HL-60 (cell line): ENCODE measurements at regions not wholly inside any gene's neighbourhood (a gene's known extent, or its start where the extent isn't known, plus 50 kb on each side); places are given as distances from the start of the nearest gene placed in this dataset.
"Not testable (repeated sequence)": the region's sequence is repeated elsewhere in the genome, so short reads cannot be mapped to it uniquely, and the experiment has no call there.

Source experiments
- DNase-seq, 2 experiments: peaks; one replicate each; pipeline ENCODE4 v3.0.0-alpha.2; 2010 to 2020; ENCODE audit warnings: low read depth in 1 of 2, low spot score in 1 of 2
- H3K27ac ChIP-seq: fragments of 250-450 bp; sonication (Bioruptor Pico); replicated peaks from 2 replicates; pipeline ENCODE4 v1.5.1; 2020; ENCODE audit warnings: mild to moderate bottlenecking, moderate library complexity
- H3K27me3 ChIP-seq: fragments of 250-450 bp; sonication (Bioruptor Pico); 2 replicates; pipeline ENCODE4 v1.5.1; 2021; ENCODE audit warnings: mild to moderate bottlenecking, moderate library complexity; ENCODE audit not compliant: insufficient read depth, poor library complexity, severe bottlenecking
- H3K4me3 ChIP-seq: replicated peaks from 2 replicates; pipeline ENCODE4 v1.5.1; 2011; ENCODE audit warnings: mild to moderate bottlenecking, control low read depth, low read length; ENCODE audit not compliant: insufficient read depth
- GABPA ChIP-seq: IDR thresholded peaks from 2 replicates; pipeline ENCODE4 v1.6.1; 2012; ENCODE audit warnings: low read depth
- POLR2AphosphoS5 ChIP-seq: IDR thresholded peaks from 2 replicates; pipeline ENCODE4 v1.6.1; 2012; ENCODE audit warnings: low read depth
- SPI1 ChIP-seq: IDR thresholded peaks from 2 replicates; pipeline ENCODE4 v1.6.1; 2012; ENCODE audit warnings: low read depth, mild to moderate bottlenecking, borderline replicate concordance
- TF ChIP-seq, protein P1 (sequence below): IDR thresholded peaks from one replicate; pipeline ENCODE4 v1.5.1; 2011; ENCODE audit warnings: low read length, control low read depth, inconsistent platforms; ENCODE audit not compliant: insufficient read depth
- TF ChIP-seq, protein P2 (sequence below): IDR thresholded peaks from 2 replicates; pipeline ENCODE4 v1.6.1; 2012; ENCODE audit warnings: low read depth; ENCODE audit not compliant: insufficient replicate concordance

DNA sequence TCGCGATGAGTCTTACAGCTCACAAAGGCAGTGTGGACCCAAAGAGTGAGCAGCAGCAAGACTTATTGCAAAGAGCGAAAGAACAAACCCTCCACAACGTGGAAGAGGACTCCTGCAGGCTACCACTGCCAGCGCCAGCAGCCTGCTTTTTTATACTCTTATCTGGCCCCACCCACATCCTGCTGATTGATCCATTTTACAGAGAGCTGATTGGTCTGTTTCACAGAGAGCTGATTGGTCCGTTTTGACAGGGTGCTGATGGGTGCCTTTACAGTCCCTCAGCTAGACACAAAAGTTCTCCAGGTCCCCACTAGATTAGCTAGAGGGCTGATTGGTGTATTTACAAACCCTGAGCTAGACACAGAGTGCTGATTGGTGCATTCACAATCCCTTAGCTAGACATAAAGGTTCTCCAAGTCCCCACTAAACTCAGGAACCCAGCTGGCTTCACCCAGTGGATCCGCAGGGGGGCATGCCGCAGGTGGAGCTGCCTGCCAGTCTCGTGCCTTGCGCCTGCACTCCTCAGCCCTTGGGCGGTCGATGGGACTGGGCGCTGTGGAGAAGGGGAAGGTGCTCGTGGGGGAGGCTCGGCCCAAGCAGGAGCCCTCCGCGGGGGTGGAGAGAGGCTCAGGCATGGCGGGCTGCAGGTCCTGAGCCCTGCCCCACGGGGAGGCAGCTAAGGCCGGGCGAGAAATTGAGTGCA, 75.7 kb downstream of the QDPR start:
- H3K4me3 ChIP-seq, H3K27me3 ChIP-seq, H3K27ac ChIP-seq, DNase-seq: not testable (repeated sequence)

DNA sequence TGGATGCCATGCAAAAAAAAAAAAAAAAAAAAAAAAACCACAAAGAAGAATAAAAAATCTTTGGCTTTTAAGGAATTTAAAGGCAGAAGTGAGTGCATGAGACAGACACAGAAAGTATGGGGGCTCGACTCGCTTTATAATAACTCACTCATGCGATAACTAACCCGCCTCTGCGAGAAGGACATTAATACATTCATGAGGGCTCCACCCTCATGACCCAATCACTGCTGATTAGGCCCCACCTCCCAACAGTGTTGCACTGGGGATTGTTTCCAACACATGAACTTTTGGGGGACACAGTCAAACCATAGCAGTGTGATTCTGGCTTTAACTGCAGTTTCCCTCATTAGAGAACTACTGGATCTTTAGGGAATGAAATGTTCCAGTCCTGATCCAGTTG, 78.1 kb downstream of the QDPR start:
- TF ChIP-seq, protein P1, sequence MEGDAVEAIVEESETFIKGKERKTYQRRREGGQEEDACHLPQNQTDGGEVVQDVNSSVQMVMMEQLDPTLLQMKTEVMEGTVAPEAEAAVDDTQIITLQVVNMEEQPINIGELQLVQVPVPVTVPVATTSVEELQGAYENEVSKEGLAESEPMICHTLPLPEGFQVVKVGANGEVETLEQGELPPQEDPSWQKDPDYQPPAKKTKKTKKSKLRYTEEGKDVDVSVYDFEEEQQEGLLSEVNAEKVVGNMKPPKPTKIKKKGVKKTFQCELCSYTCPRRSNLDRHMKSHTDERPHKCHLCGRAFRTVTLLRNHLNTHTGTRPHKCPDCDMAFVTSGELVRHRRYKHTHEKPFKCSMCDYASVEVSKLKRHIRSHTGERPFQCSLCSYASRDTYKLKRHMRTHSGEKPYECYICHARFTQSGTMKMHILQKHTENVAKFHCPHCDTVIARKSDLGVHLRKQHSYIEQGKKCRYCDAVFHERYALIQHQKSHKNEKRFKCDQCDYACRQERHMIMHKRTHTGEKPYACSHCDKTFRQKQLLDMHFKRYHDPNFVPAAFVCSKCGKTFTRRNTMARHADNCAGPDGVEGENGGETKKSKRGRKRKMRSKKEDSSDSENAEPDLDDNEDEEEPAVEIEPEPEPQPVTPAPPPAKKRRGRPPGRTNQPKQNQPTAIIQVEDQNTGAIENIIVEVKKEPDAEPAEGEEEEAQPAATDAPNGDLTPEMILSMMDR = no peak
- TF ChIP-seq SPI1 (no peak), GABPA (no peak), POLR2AphosphoS5 (no peak)
- TF ChIP-seq, protein P2, sequence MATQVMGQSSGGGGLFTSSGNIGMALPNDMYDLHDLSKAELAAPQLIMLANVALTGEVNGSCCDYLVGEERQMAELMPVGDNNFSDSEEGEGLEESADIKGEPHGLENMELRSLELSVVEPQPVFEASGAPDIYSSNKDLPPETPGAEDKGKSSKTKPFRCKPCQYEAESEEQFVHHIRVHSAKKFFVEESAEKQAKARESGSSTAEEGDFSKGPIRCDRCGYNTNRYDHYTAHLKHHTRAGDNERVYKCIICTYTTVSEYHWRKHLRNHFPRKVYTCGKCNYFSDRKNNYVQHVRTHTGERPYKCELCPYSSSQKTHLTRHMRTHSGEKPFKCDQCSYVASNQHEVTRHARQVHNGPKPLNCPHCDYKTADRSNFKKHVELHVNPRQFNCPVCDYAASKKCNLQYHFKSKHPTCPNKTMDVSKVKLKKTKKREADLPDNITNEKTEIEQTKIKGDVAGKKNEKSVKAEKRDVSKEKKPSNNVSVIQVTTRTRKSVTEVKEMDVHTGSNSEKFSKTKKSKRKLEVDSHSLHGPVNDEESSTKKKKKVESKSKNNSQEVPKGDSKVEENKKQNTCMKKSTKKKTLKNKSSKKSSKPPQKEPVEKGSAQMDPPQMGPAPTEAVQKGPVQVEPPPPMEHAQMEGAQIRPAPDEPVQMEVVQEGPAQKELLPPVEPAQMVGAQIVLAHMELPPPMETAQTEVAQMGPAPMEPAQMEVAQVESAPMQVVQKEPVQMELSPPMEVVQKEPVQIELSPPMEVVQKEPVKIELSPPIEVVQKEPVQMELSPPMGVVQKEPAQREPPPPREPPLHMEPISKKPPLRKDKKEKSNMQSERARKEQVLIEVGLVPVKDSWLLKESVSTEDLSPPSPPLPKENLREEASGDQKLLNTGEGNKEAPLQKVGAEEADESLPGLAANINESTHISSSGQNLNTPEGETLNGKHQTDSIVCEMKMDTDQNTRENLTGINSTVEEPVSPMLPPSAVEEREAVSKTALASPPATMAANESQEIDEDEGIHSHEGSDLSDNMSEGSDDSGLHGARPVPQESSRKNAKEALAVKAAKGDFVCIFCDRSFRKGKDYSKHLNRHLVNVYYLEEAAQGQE = no peak
- no peak for DNase-seq
- H3K4me3 ChIP-seq = no peak overlapping the region
- H3K27me3 ChIP-seq = no peaks in the 10 kb centered on the region
- H3K27ac ChIP-seq = no peak overlapping the region

DNA sequence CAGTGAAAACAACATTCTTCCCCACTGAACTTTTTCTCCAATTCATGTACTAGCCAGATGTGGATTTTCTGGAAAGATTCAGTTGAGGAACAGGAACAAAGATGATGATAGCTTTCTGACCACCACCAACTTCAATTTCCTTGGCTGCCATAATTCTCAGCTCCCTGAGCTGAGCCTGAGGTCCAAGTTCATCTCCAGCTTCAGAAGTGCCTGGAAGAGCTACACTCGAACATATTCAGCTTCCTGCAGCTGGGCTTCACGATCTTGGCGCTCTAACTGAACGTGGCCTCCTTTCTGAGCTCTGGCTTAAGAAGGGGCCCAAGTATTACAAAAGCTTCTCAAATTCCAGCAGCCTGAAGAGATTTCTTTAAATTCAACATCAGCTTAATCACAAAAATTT, 83.9 kb downstream of the QDPR start:
- no peak for DNase-seq
- Histone ChIP-seq H3K27ac (no peak overlapping the region), H3K27me3 (no peaks in the 10 kb centered on the region), H3K4me3 (no peak overlapping the region)
- TF ChIP-seq POLR2AphosphoS5 = no peak
- TF ChIP-seq, protein P1 = no peak
- TF ChIP-seq SPI1 = no peak
- TF ChIP-seq GABPA = no peak
- TF ChIP-seq, protein P2 = no peak

DNA sequence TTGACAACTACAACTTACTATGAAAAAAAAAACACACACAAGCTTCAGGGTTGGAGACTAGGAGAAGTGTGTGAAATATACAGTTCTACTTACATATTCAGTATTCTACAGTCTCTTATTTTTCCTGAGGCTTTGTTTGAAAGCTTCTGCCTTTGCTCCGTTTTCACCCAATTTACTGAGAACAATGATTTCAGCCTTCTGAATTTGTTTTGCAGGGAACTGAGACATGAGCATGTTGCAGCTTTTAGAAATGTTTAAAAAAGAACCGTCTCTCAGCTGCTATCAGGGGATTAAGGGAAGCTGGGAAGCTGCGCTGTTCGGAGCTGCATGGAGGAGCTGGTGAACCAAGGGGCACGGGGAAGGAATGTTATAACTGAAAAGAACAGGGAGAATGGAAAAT, 85.7 kb downstream of the QDPR start:
- TF ChIP-seq, protein P2 = no peak
- TF ChIP-seq SPI1 = no peak
- TF ChIP-seq POLR2AphosphoS5 = no peak
- no peak for TF ChIP-seq GABPA
- TF ChIP-seq, protein P1 = no peak
- DNase-seq = no peak
- no peaks in the 10 kb centered on the region for H3K27me3 ChIP-seq
- H3K27ac ChIP-seq = no peak overlapping the region
- no peak overlapping the region for H3K4me3 ChIP-seq
